ENCODE measurements at regions not wholly inside any gene's neighbourhood (a gene's known extent, or its start where the extent isn't known, plus 50 kb on each side); places are given as distances from the start of the nearest gene placed in this dataset.
A peak's percentile ranks its signal among the peaks of the same experiment; 100 is the strongest.

GRCh38 chr12:92574911-92575570 is 127.7 kb upstream of the PLEKHG7 start:
- DNase-seq, result no peak

GRCh38 chr12:92574051-92574783 is 128.6 kb upstream of the PLEKHG7 start:
- peak; percentile 72 for DNase-seq

DNA sequence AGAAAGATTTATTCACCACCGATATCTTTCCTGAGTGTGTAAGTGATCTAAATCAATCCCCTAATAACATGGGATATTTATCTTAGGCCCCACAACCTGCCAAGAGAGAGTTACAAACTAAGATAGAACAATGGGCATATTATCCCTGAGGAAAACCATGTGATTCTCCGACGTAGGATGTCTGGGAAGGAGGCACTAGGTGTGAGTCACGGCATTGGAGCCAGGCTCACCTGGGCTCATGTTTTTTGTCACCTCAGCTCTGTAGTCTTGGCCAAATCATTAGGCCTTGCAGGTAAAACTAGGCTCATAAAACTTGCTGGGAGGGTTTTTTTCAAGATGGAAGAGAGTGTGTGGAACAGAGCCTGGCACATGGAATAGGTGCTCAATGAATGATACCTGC is 129.7 kb upstream of the PLEKHG7 start:
- no peak for DNase-seq

DNA sequence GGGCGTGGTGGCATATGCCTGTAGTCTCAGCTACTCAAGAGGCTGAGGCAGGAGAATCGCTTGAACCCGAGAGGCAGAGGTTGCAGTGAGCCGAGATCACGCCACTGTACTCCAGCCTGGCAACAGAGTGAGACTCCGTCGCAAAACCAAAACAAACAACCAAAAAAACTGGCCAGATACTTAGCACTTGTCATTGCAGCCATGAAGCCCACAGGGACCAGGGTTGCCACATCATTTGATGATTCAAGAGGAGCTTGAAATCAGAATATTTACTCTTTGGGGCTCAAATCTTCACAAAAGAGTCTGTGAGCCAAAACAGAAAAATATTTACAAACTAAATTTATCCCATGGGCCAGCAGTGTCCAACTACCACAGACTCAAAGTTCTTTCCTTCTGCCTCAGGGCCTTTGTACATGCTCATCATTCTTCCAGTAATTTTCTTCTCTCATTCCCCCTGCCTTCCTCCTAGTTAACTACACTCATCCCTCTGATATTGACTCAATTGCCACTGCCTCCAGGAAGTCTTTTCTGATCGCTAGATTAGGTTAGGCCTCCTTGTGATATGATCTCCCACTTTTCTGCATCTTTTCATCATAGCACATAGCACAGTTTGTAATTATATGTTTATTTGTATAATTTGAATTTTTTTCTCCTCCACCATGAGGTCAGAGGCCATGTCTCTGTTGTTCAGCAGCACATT is 130.8 kb upstream of the PLEKHG7 start:
- no peak for DNase-seq

- no peak for DNase-seq
These were observed 131.6 kb upstream of the PLEKHG7 start for GRCh38 chr12:92571169-92571568.

- DNase-seq, result peak; percentile 93
These were observed 132.6 kb upstream of the PLEKHG7 start for GRCh38 chr12:92570056-92570753.

GRCh38 chr12:92568691-92569090 is 134.1 kb upstream of the PLEKHG7 start:
- DNase-seq, result no peak

- no peak for DNase-seq
These were observed 136.3 kb upstream of the PLEKHG7 start for GRCh38 chr12:92566448-92567019.

DNA sequence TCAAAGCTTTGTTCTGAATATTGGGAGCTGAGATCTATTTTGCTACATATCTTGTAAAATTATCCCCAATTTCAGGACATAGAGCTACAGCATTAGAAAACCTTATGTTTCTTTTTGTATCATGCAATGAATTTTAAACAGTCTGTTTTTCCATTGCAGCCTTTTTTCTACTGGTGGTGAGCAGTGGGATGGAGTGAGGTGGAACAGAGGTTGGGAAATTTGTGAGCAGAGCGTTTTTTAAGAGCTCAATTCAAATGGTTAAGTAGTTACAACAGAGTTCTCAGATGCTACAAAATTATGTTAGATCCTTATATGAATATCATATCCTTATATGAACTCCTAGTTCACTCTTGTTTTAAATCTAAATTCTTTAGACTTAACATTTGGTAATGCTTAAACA is 139.0 kb upstream of the PLEKHG7 start:
- DNase-seq, result no peak

- DNase-seq, result no peak
These were observed 140.6 kb upstream of the PLEKHG7 start for GRCh38 chr12:92562063-92562734.

DNA sequence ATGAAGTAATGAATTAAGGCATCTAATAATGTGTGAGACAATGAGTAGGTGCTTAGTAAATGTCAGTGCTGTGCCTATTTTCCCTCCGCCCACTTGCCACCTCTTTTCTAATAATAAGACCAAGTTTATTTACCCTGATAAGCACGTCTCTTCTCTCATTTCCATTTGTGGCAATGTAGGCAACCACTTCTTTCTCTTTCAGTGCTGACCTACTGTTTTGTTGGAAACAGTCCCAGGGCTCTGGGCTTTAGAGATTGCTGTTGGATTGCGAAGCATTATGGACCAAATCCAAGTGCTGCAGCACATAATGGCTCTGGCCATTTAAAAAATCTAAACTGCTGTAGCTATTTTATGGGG is 141.3 kb upstream of the PLEKHG7 start:
- DNase-seq, result no peak

DNA sequence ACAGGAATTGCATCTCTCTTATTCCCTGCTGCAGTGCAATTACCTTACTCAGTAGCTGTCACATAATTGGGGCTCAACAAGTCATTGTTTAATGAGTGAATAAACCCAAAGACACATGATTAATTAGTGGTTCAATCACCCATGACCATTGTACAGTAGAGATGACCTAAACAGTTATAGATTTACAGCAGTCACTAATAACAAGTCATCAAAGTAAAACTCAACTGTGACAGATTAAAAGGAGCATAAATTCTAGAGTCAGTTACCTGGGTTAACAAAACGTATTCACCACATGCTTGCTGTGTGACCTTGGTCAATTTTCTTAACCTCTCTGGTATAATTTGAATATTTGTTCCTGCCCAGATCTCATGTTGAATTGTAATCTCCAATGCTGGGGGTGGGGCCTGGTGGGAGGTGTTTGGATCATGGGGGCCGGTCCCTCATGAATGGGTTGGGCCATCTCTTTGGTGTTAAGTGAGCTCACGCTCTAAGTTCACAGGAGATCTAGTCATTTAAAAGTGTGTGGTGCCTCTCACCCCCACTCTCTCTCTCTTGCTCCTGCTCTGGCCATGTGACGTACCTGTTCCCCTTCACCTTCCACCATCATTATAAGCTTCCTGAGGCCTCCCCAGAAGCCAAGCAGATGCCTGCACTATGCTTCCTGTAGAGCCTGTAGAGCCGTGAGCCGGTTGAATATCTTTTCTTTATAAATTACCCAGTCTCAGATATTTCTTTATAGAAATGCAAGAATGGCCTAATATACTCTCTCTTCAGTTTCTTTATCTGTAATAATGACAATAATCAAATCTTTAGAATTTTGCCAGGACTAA is 141.9 kb upstream of the PLEKHG7 start:
- no peak for DNase-seq

DNA sequence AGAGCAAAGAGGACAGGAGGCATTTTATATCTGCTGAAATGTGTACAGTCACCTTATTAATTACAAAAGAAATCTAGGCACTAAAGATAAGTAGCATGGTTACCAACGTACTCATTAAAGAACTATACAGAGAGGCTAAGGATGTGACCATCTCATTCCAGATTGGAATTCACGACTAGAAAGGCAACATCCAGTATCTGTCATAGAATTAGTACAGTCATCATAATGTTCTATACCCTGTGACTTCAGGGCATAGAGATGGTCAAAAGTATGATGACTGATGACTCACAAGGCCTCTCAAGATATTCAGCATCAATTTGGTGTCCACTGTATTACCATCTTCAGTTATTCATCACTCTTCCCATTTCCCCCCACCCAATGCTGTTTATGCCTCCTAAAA is 144.0 kb upstream of the PLEKHG7 start:
- no peak for DNase-seq

DNA sequence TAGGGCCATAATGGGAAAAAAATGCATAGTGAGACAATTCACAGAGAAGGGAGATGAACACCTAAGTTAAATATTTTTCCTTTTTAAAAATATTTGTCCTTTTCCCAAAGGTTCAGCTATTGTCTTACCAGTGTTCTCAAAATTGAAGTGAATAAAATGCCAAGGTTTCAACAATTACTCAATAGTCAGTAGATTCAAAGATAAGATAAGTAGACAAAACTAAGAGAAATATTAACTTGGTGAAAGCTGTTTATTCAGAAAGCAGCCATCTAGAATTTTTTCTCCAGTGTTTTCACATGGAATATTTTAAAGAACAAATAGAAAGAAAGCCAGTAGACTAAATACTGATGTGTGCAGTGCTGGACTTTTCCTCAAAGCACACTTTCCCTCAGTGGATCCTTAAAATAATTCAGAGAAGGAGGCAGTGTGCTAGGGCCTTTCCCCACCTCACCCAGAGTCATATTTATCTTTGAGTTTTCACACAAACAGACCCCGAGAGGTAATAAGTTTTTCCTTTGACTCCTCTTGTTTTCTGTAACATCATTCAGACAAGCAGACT is 144.5 kb upstream of the PLEKHG7 start:
- no peak for DNase-seq

GRCh38 chr12:92557422-92557724 is 145.4 kb upstream of the PLEKHG7 start:
- DNase-seq, result peak; percentile 91

DNA sequence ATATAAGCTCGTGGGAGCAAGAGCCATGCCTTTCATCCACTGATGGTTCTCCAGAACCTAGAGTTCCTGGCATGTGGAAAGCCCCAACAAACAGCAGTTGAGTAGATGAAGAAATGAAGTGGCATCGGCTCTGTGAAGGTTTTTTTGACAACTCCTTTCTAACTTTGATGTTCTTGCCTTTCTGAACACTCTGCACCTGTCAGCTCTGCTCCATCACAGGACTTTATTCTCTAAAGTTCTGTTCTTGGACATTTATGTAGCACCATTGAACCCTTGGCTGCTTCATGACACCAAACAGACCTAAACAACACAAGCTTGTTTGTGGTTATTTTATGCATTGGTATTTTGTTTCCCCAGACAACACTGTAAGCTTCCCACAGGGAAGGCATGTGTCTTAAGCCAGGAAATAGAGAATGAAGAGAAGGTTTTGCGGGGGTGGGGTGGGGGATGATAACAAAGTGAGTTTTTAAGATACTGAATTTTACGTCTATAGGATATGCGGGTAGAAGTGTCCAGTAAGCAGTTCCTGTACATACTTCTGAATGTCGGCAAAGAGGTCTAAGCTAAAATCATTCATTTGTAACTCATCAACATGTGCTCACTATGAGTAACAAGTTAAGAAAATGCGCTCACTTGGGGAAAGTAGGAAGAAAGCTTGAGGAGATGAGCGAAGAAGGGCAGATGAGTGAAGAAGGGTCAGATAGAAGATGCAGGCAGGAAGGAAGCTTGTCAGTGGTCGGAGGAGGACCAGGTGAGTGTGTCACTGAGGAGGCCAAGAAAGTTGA is 146.0 kb upstream of the PLEKHG7 start:
- DNase-seq, result no peak

DNA sequence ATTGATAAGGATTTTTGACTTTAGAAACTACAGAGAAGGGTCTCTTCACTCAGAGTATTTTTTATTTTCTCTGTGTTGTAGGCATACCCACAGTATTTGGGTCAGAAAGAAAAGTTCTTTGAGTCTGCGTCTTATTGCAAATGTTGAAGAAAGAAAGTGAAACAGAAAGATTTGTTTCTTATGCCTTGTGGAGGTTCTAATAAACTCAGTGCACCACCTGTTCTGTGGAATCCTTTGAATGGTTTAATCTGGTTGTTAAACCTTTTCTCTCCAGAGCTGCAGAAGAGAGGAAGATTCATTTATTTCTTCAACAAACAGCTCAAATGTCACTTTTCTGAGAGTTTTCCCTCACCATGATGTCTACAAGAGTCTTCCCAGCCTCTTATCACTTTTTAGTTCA is 146.6 kb upstream of the PLEKHG7 start:
- DNase-seq, result peak; percentile 46

DNA sequence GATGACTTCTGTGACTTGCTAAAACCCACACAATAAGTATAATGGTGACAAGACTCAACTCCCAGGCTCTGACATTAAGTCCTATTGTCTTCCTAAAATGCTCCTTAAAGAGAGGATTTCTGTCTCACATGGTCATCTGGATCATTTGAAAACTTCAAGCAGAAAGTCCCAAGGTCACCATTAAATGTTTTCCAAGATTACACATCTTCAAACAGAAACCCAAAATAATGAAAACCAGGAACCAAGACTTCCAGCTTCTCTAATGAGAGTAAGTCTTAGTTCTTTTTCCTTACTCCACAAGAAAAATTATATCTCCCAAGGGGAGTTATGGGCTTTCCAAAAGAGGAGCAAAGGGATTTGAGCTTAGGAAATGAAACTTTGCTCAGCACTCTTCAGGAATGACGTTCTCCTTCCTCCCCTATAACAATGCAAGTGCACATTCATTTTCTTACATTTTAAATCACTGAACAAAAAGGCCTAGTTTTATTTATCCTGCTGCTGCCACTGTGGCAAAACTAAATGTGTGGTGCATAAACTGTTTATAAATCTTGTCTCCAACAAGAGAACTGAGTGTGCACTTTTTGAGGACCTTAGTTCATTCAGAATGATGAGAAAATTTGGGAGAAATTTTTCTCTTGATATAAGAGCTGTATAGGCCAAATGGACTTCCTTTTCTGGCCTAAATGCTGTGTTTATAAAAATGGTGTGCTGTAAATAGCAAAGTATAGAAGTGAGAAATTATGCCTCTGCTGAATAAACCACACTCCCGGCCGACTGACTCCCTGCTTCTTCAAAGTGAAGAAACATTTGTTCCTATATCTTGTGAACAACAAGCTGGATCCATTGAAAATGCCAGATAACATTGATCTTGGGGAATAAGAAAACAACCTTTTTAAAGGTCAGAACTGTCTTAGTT is 148.4 kb upstream of the PLEKHG7 start:
- DNase-seq, result no peak

DNA sequence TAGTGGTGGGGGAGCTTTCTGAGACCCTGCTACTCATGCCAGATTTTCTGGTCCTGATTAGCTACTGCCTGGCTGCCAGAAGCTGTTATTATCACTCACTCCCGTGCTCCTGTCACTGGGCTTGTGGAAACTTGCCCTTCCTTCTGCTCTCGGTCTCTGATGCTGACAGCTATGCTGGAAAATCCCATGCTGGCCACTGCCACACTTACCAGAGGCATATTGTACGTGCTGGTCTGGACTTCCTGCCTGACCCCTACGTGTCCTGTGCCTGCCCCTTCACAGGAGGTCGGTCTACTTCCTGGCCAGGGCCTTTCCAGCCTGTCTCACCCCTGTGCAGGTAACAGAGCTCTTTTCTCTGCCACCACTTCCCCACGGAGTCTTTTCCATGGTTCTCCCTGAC is 149.4 kb upstream of the PLEKHG7 start:
- DNase-seq, result no peak

Measured in NCI-H82 (cell line).